ENCODE measurements at regions not wholly inside any gene's neighbourhood (a gene's known extent, or its start where the extent isn't known, plus 50 kb on each side); places are given as distances from the start of the nearest gene placed in this dataset.

GRCh38 chr3:18119866-18120265, 305.3 kb downstream of the SATB1 start:
- Histone ChIP-seq H3K36me3 (peaks cover 19% of the 10 kb centered on the region), H3K27ac (no peak overlapping the region), H3K9me3 (peaks cover 31% of the 10 kb centered on the region), H3K27me3 (no peaks in the 10 kb centered on the region), H3K9ac (no peak overlapping the region), H3K4me3 (no peak overlapping the region), H4K20me1 (no peaks in the 10 kb centered on the region), H3K4me1 (peaks cover 24% of the 10 kb centered on the region), H3K4me2 (no peak overlapping the region)
- TF ChIP-seq Cebpa-rat (IDR thresholded peaks at IDR 0.05), result no peak

GRCh38 chr3:18114894-18115293, 310.2 kb downstream of the SATB1 start:
- H3K4me1 ChIP-seq, result peaks cover 12% of the 10 kb centered on the region
- no peaks in the 10 kb centered on the region for H3K36me3 ChIP-seq
- no peak overlapping the region for H3K4me3 ChIP-seq

GRCh38 chr3:18113417-18113816, 311.7 kb downstream of the SATB1 start:
- no peak for TF ChIP-seq Cebpa-rat (IDR thresholded peaks at IDR 0.05)
- Histone ChIP-seq H3K4me2 (no peak overlapping the region), H3K4me3 (no peak overlapping the region), H3K36me3 (no peaks in the 10 kb centered on the region), H3K27ac (no peak overlapping the region), H3K9ac (no peak overlapping the region), H3K9me3 (peaks cover 7% of the 10 kb centered on the region; the same call in 1 of the 2 replicates), H4K20me1 (no peaks in the 10 kb centered on the region), H3K27me3 (no peaks in the 10 kb centered on the region), H3K4me1 (peaks cover 12% of the 10 kb centered on the region)

More at GRCh38 chr3:18114894-18115293, 310.2 kb downstream of the SATB1 start:
- Histone ChIP-seq H4K20me1 (no peaks in the 10 kb centered on the region), H3K9me3 (peaks cover 15% of the 10 kb centered on the region; the same call in 1 of the 2 replicates), H3K27me3 (no peaks in the 10 kb centered on the region), H3K27ac (no peak overlapping the region), H3K4me2 (no peak overlapping the region), H3K9ac (no peak overlapping the region)
- no peak for TF ChIP-seq Cebpa-rat (IDR thresholded peaks at IDR 0.05)

GRCh38 chr3:18112674-18113375, 312.3 kb downstream of the SATB1 start:
- H3K4me3 ChIP-seq, result no peak overlapping the region
- no peak overlapping the region for H3K9ac ChIP-seq
- no peak for TF ChIP-seq Cebpa-rat (IDR thresholded peaks at IDR 0.05)
- H3K9me3 ChIP-seq, result peaks cover 4% of the 10 kb centered on the region; the same call in 1 of the 2 replicates
- H3K4me2 ChIP-seq, result no peak overlapping the region
- no peaks in the 10 kb centered on the region for H4K20me1 ChIP-seq
- H3K4me1 ChIP-seq, result peaks cover 12% of the 10 kb centered on the region
- H3K27me3 ChIP-seq, result no peaks in the 10 kb centered on the region
- H3K36me3 ChIP-seq, result no peaks in the 10 kb centered on the region
- no peak overlapping the region for H3K27ac ChIP-seq

GRCh38 chr3:18111796-18112232, 313.3 kb downstream of the SATB1 start:
- Histone ChIP-seq H3K27me3 (no peaks in the 10 kb centered on the region), H3K4me3 (peak overlapping the region; percentile 35), H3K36me3 (no peaks in the 10 kb centered on the region), H4K20me1 (no peaks in the 10 kb centered on the region), H3K4me1 (peaks cover 12% of the 10 kb centered on the region), H3K4me2 (peak overlapping the region; percentile 65), H3K9ac (peak overlapping the region; percentile 63), H3K27ac (peak overlapping the region; percentile 66), H3K9me3 (peaks cover 4% of the 10 kb centered on the region; the same call in 1 of the 2 replicates)
- TF ChIP-seq Cebpa-rat (IDR thresholded peaks at IDR 0.05), result no peak

GRCh38 chr3:18103591-18103990, 321.5 kb downstream of the SATB1 start:
- no peak overlapping the region for H3K4me2 ChIP-seq
- H3K36me3 ChIP-seq, result no peaks in the 10 kb centered on the region
- H3K27me3 ChIP-seq, result no peaks in the 10 kb centered on the region
- H3K27ac ChIP-seq, result no peak overlapping the region
- H3K9ac ChIP-seq, result no peak overlapping the region
- TF ChIP-seq Cebpa-rat (IDR thresholded peaks at IDR 0.05), result no peak
- H4K20me1 ChIP-seq, result no peaks in the 10 kb centered on the region
- no peak overlapping the region for H3K4me3 ChIP-seq
- peaks cover 11% of the 10 kb centered on the region for H3K9me3 ChIP-seq
- no peaks in the 10 kb centered on the region for H3K4me1 ChIP-seq

GRCh38 chr3:18100121-18100520, 325.0 kb downstream of the SATB1 start:
- H3K27ac ChIP-seq, result no peak overlapping the region
- H3K4me2 ChIP-seq, result no peak overlapping the region
- H3K4me1 ChIP-seq, result no peaks in the 10 kb centered on the region
- peaks cover 29% of the 10 kb centered on the region for H3K9me3 ChIP-seq
- H4K20me1 ChIP-seq, result no peaks in the 10 kb centered on the region
- H3K36me3 ChIP-seq, result peaks cover 9% of the 10 kb centered on the region; the same call in 1 of the 2 replicates
- H3K9ac ChIP-seq, result no peak overlapping the region
- no peak overlapping the region for H3K4me3 ChIP-seq
- H3K27me3 ChIP-seq, result no peaks in the 10 kb centered on the region
- TF ChIP-seq Cebpa-rat (IDR thresholded peaks at IDR 0.05), result no peak

GRCh38 chr3:18099611-18100010, 325.5 kb downstream of the SATB1 start:
- Histone ChIP-seq H3K4me3 (no peak overlapping the region), H3K27ac (no peak overlapping the region), H3K9ac (no peak overlapping the region), H3K36me3 (peaks cover 9% of the 10 kb centered on the region; the same call in 1 of the 2 replicates), H3K4me1 (no peaks in the 10 kb centered on the region), H4K20me1 (no peaks in the 10 kb centered on the region), H3K27me3 (no peaks in the 10 kb centered on the region), H3K4me2 (no peak overlapping the region), H3K9me3 (peaks cover 29% of the 10 kb centered on the region)
- no peak for TF ChIP-seq Cebpa-rat (IDR thresholded peaks at IDR 0.05)

GRCh38 chr3:18098960-18099587, 326.1 kb downstream of the SATB1 start:
- H3K9ac ChIP-seq, result no peak overlapping the region
- no peak overlapping the region for H3K4me2 ChIP-seq
- no peak for TF ChIP-seq Cebpa-rat (IDR thresholded peaks at IDR 0.05)
- H3K4me3 ChIP-seq, result no peak overlapping the region
- H3K36me3 ChIP-seq, result peaks cover 9% of the 10 kb centered on the region; the same call in 1 of the 2 replicates
- no peaks in the 10 kb centered on the region for H3K27me3 ChIP-seq
- H3K4me1 ChIP-seq, result no peaks in the 10 kb centered on the region
- H3K27ac ChIP-seq, result no peak overlapping the region
- H3K9me3 ChIP-seq, result peaks cover 29% of the 10 kb centered on the region
- H4K20me1 ChIP-seq, result no peaks in the 10 kb centered on the region

- H3K36me3 ChIP-seq, result peaks cover 14% of the 10 kb centered on the region; the same call in 1 of the 2 replicates
- no peak for TF ChIP-seq Cebpa-rat (IDR thresholded peaks at IDR 0.05)
- no peak overlapping the region for H3K4me3 ChIP-seq
- H3K27me3 ChIP-seq, result no peaks in the 10 kb centered on the region
- 0 out of 2 replicates have a peak overlapping the region, but pooled peaks have one; percentile 21 for H3K4me2 ChIP-seq
- no peak overlapping the region for H3K27ac ChIP-seq
- no peaks in the 10 kb centered on the region for H3K4me1 ChIP-seq
- H3K9ac ChIP-seq, result no peak overlapping the region
- no peaks in the 10 kb centered on the region for H4K20me1 ChIP-seq
- peaks cover 34% of the 10 kb centered on the region for H3K9me3 ChIP-seq
Observed at GRCh38 chr3:18097989-18098388, 327.1 kb downstream of the SATB1 start.
